ENCODE measurements at regions not wholly inside any gene's neighbourhood (a gene's known extent, or its start where the extent isn't known, plus 50 kb on each side); places are given as distances from the start of the nearest gene placed in this dataset.

GRCh38 chr17:13922885-13923284, 146.4 kb upstream of the COX10 start:
- no peak for DNase-seq

GRCh38 chr17:13925579-13925978, 143.7 kb upstream of the COX10 start:
- Histone ChIP-seq H3K9me3 (no peaks in the 10 kb centered on the region), H3K36me3 (no peaks in the 10 kb centered on the region), H3K4me3 (no peak overlapping the region), H3K27me3 (no peaks in the 10 kb centered on the region)
- no peak for DNase-seq

More at GRCh38 chr17:13922885-13923284, 146.4 kb upstream of the COX10 start:
- Histone ChIP-seq H3K27me3 (no peaks in the 10 kb centered on the region), H3K36me3 (no peaks in the 10 kb centered on the region), H3K9me3 (no peaks in the 10 kb centered on the region), H3K4me3 (no peak overlapping the region)

- Histone ChIP-seq H3K27me3 (no peaks in the 10 kb centered on the region), H3K4me3 (no peak overlapping the region), H3K36me3 (no peaks in the 10 kb centered on the region), H3K9me3 (no peaks in the 10 kb centered on the region)
- no peak for DNase-seq
Observed at GRCh38 chr17:13931111-13931526, 138.2 kb upstream of the COX10 start.

GRCh38 chr17:13931800-13932460, 137.4 kb upstream of the COX10 start:
- Histone ChIP-seq H3K36me3 (no peaks in the 10 kb centered on the region), H3K9me3 (no peaks in the 10 kb centered on the region), H3K4me3 (no peak overlapping the region), H3K27me3 (no peaks in the 10 kb centered on the region)
- DNase-seq: peak; percentile 10

DNA sequence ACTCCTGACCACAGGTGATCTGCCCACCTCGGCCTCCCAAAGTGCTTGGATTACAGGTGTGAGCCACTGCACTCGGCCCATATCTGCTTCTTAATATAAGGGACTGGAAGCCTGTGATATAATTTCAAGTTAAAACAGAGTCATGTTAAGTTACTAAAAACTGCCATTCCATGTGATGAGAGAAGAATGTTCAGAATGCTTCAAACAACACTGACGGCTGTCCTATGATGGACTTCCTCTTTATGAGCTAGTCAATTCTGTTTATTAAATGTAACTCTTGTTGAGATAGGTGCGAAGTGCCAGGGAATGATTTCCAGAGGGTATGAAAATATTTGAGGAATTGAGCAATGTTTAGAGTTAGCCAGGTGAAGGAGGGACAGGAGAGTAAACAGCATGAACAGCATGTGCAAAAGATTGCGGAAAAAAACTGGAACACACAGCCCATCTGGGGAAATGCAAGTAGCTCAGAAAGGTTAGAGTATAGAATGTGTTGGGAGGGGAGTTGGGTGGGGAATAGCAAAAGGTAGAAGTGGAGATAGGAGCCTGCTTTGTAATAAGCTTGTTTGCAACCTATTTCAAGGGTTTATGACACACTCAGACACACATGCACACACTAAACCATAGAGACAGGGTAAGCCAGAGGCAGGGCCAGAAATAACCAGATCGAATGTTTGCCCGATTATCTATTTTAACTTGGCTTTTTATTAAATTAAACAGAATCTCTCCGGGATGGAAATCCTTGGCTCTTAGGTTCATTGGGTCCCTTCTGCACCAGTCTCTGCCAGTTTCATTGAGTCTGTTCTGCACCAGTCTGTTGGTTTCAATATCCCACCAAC, 135.6 kb upstream of the COX10 start:
- no peaks in the 10 kb centered on the region for H3K27me3 ChIP-seq
- no peaks in the 10 kb centered on the region for H3K36me3 ChIP-seq
- no peaks in the 10 kb centered on the region for H3K9me3 ChIP-seq

DNA sequence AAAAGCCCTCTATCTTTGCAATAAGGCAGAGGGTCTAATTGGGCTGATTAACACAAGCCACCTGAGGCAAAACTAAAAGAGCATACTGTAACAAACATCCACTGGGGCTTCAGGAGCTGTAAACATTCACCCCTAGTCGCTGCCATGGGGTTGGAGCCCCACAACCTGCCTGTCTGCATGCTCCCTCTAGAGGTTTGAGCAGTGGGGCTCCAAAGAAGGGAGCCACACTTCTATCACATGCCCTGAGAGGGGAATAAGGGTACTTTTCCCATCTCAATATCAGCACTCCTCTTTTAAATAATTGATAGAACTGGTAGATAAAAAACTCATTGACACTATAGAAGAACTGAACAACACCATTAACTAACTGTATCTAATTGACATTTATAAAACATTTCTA, 130.1 kb upstream of the COX10 start:
- Histone ChIP-seq H3K9me3 (no peaks in the 10 kb centered on the region), H3K36me3 (no peaks in the 10 kb centered on the region), H3K27me3 (no peaks in the 10 kb centered on the region), H3K4me3 (no peak overlapping the region)
- no peak for DNase-seq

More for the DNA sequence above, 135.6 kb upstream of the COX10 start:
- no peak for DNase-seq
- H3K4me3 ChIP-seq: no peak overlapping the region

GRCh38 chr17:13940858-13941665, 128.2 kb upstream of the COX10 start:
- Histone ChIP-seq H3K9me3 (no peaks in the 10 kb centered on the region), H3K4me3 (no peak overlapping the region), H3K36me3 (no peaks in the 10 kb centered on the region), H3K27me3 (no peaks in the 10 kb centered on the region)
- DNase-seq: peak; percentile 38

GRCh38 chr17:13941781-13942180, 127.5 kb upstream of the COX10 start:
- H3K9me3 ChIP-seq: no peaks in the 10 kb centered on the region
- DNase-seq: no peak
- H3K27me3 ChIP-seq: no peaks in the 10 kb centered on the region
- H3K36me3 ChIP-seq: no peaks in the 10 kb centered on the region
- H3K4me3 ChIP-seq: no peak overlapping the region

GRCh38 chr17:13943909-13944308, 125.4 kb upstream of the COX10 start:
- DNase-seq: no peak
- Histone ChIP-seq H3K9me3 (no peaks in the 10 kb centered on the region), H3K4me3 (no peak overlapping the region), H3K36me3 (no peaks in the 10 kb centered on the region), H3K27me3 (no peaks in the 10 kb centered on the region)

- DNase-seq: no peak
- no peaks in the 10 kb centered on the region for H3K27me3 ChIP-seq
- no peak overlapping the region for H3K4me3 ChIP-seq
- H3K9me3 ChIP-seq: no peaks in the 10 kb centered on the region
- no peaks in the 10 kb centered on the region for H3K36me3 ChIP-seq
Observed at GRCh38 chr17:13947499-13947898, 121.8 kb upstream of the COX10 start.

DNA sequence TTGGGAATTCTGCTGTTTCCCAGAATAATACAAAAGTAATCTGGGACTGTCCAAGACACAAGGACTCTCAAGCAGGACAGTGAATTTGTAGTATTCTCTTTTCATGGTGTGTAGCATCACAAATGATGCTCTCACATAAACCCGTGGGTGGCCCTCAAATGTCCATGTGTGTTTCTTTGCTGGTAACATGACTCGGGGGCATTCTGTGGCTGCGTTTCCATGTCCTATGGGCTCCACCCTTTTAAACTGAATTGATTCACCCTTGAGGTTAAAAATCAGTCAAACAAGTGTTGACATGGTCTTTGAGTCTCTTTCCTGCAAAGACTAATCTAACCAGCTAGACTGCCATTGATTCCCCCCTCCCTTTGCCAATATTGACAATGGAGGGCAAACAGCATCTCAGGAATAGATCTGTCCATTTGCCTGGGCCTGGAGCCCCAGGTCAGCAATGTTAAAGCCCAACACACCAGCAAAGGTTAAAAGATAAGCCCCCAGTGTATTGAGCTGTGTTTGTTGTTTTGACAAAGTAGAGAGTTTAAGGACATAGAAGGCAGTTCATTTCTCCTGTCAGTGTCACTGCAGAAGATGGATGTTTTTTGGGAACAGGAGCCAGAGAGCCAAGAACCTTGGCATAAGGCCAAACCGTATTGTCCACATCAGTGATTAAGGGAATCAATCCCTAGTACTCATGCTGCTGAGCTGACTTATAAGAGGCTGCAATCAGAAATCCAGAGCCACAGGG, 117.1 kb upstream of the COX10 start:
- no peaks in the 10 kb centered on the region for H3K36me3 ChIP-seq
- no peaks in the 10 kb centered on the region for H3K9me3 ChIP-seq
- H3K27me3 ChIP-seq: no peaks in the 10 kb centered on the region
- DNase-seq: no peak
- H3K4me3 ChIP-seq: no peak overlapping the region

DNA sequence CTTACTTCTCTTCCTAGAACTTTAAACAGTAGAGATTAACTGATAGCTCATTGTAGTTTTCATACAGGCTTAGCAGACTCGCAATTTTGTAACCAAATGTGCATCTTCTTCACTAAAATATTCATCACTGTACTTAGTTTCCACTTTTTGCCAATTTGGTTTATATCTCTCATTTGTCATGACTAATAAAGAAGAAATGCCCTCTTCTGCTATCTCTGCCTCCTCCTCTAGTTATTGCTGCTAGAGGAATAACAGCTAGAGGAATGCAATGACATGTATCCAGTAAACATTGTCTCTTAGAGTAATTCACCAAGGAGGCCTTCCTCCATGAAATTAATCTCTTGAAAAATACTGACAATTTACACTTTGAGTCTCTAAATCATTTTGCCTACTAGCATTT, 115.5 kb upstream of the COX10 start:
- Histone ChIP-seq H3K4me3 (no peak overlapping the region), H3K36me3 (no peaks in the 10 kb centered on the region), H3K9me3 (no peaks in the 10 kb centered on the region), H3K27me3 (no peaks in the 10 kb centered on the region)
- DNase-seq: no peak

DNA sequence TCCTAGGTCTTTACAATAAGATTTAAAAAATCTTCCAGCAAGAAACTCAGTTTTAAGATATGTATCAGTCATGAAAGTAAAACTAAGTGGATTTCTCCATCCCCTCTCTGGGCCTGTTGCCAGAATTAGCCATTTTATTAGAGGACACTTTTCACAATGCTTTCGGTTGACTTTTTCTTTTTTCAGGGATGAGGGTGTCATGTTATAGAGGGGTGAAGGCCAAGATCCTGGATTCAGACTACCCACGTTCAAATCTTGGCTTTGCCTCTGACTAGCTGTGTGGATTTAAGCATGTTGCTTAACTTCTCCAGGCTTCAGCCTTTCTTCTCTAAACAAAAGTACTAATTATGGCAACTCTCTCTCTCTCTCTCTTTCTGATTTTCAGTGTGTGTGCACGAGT, 111.7 kb upstream of the COX10 start:
- Histone ChIP-seq H3K36me3 (no peaks in the 10 kb centered on the region), H3K4me3 (no peak overlapping the region), H3K27me3 (no peaks in the 10 kb centered on the region), H3K9me3 (no peaks in the 10 kb centered on the region)
- DNase-seq: no peak

GRCh38 chr17:13958773-13959172, 110.5 kb upstream of the COX10 start:
- H3K36me3 ChIP-seq: no peaks in the 10 kb centered on the region
- no peak for DNase-seq
- H3K4me3 ChIP-seq: no peak overlapping the region
- H3K27me3 ChIP-seq: no peaks in the 10 kb centered on the region
- H3K9me3 ChIP-seq: no peaks in the 10 kb centered on the region

- Histone ChIP-seq H3K27me3 (no peaks in the 10 kb centered on the region), H3K4me3 (no peak overlapping the region), H3K36me3 (no peaks in the 10 kb centered on the region), H3K9me3 (no peaks in the 10 kb centered on the region)
- DNase-seq: no peak
Observed at GRCh38 chr17:13961265-13961664, 108.0 kb upstream of the COX10 start.

- H3K9me3 ChIP-seq: no peaks in the 10 kb centered on the region
- no peak overlapping the region for H3K4me3 ChIP-seq
- no peaks in the 10 kb centered on the region for H3K36me3 ChIP-seq
- no peaks in the 10 kb centered on the region for H3K27me3 ChIP-seq
- DNase-seq: no peak
Observed at GRCh38 chr17:13962716-13963240, 106.5 kb upstream of the COX10 start.
